Peyer's patch (tissue), 4 donors: ENCODE measurements at regions not wholly inside any gene's neighbourhood (a gene's known extent, or its start where the extent isn't known, plus 50 kb on each side); places are given as distances from the start of the nearest gene placed in this dataset.
"Not testable (repeated sequence)": the region's sequence is repeated elsewhere in the genome, so short reads cannot be mapped to it uniquely, and the experiment has no call there.

ENCODE experiments used
- CTCF ChIP-seq, 6 experiments: fragments of 450-650 bp in 4 of 6; fragments of 200-600 bp in 2 of 6; sonication (generic) in 1 of 6; IDR thresholded peaks; one replicate each; pipeline ENCODE4 v1.5.1; 2017 to 2019; ENCODE audit warnings: antibody characterized with exemption in 6 of 6, mild to moderate bottlenecking in 3 of 6, moderate library complexity in 1 of 6
- POLR2A ChIP-seq, 2 donors: fragments of 450-650 bp; IDR thresholded peaks; one replicate each; pipeline ENCODE4 v1.5.1; 2017; ENCODE audit warnings: antibody characterized with exemption in 2 of 2, mild to moderate bottlenecking in 2 of 2, moderate library complexity in 2 of 2

GRCh38 chr1:106389160-106389559 lies 667.3 kb upstream of the PRMT6 start:
- not testable (repeated sequence) for TF ChIP-seq CTCF, POLR2A (IDR thresholded peaks at IDR 0.05)
